ENCODE measurements at regions not wholly inside any gene's neighbourhood (a gene's known extent, or its start where the extent isn't known, plus 50 kb on each side); places are given as distances from the start of the nearest gene placed in this dataset.

- H3K9ac ChIP-seq (ENCODE audit: insufficient read depth, low read length), result no peak overlapping the region
- no peak overlapping the region for H3K4me3 ChIP-seq (replicated peaks in 1 of 4; ENCODE audit: control extremely low read depth in 1 of 4, insufficient read depth in 1 of 4, low read depth in 3 of 4, low read length in 4 of 4)
- no peaks in the 10 kb centered on the region for H3K27me3 ChIP-seq (ENCODE audit: control insufficient read depth, insufficient read depth, low read length)
- no peaks in the 10 kb centered on the region for H4K20me1 ChIP-seq (ENCODE audit: control insufficient read depth, extremely low read depth, insufficient read depth, low read length)
- H3K9me3 ChIP-seq (ENCODE audit: control insufficient read depth, insufficient read depth, low read depth, low read length), result no peaks in the 10 kb centered on the region
- H3K36me3 ChIP-seq (ENCODE audit: control insufficient read depth, insufficient read depth, low read length), result no peaks in the 10 kb centered on the region
- peaks cover 3% of the 10 kb centered on the region for H3K4me1 ChIP-seq (ENCODE audit: control insufficient read depth, extremely low read depth, insufficient read depth, low read length)
- no peak for TF ChIP-seq EZH2 (IDR thresholded peaks at IDR 0.05; ENCODE audit: low read length, missing control alignments)
- no peak for TF ChIP-seq CTCF (conservative IDR thresholded peaks at IDR 0.05 in 1 of 2, IDR thresholded peaks at IDR 0.05 in 1 of 2; ENCODE audit: low read depth in 1 of 2, low read length in 2 of 2)
- H2AFZ ChIP-seq (ENCODE audit: low read length), result no peak overlapping the region
- H3K27ac ChIP-seq (ENCODE audit: insufficient read depth, low read length), result no peak overlapping the region
- no peak for DNase-seq (ENCODE audit: low read depth in 2 of 2)
- H3K4me2 ChIP-seq (ENCODE audit: extremely low read depth, insufficient read depth, low read length), result no peak overlapping the region
- H3K79me2 ChIP-seq (ENCODE audit: control insufficient read depth, insufficient read depth, low read length), result no peaks in the 10 kb centered on the region
These were observed 336.9 kb downstream of the SOX9 start for GRCh38 chr17:72457712-72458111.

- Histone ChIP-seq H3K9ac (ENCODE audit: insufficient read depth, low read length) (no peak overlapping the region), H3K27me3 (ENCODE audit: control insufficient read depth, insufficient read depth, low read length) (no peaks in the 10 kb centered on the region), H3K4me2 (ENCODE audit: extremely low read depth, insufficient read depth, low read length) (no peak overlapping the region), H4K20me1 (ENCODE audit: control insufficient read depth, extremely low read depth, insufficient read depth, low read length) (no peaks in the 10 kb centered on the region), H3K4me3 (replicated peaks in 1 of 4; ENCODE audit: control extremely low read depth in 1 of 4, insufficient read depth in 1 of 4, low read depth in 3 of 4, low read length in 4 of 4) (no peak overlapping the region), H3K9me3 (ENCODE audit: control insufficient read depth, insufficient read depth, low read depth, low read length) (no peaks in the 10 kb centered on the region), H3K36me3 (ENCODE audit: control insufficient read depth, insufficient read depth, low read length) (no peaks in the 10 kb centered on the region), H2AFZ (ENCODE audit: low read length) (no peak overlapping the region), H3K27ac (ENCODE audit: insufficient read depth, low read length) (no peak overlapping the region), H3K79me2 (ENCODE audit: control insufficient read depth, insufficient read depth, low read length) (no peaks in the 10 kb centered on the region), H3K4me1 (ENCODE audit: control insufficient read depth, extremely low read depth, insufficient read depth, low read length) (peaks cover 3% of the 10 kb centered on the region)
- TF ChIP-seq CTCF (conservative IDR thresholded peaks at IDR 0.05 in 1 of 2, IDR thresholded peaks at IDR 0.05 in 1 of 2; ENCODE audit: low read depth in 1 of 2, low read length in 2 of 2) (no peak), EZH2 (IDR thresholded peaks at IDR 0.05; ENCODE audit: low read length, missing control alignments) (no peak)
- DNase-seq (ENCODE audit: low read depth in 2 of 2), result no peak
These were observed 337.5 kb downstream of the SOX9 start for GRCh38 chr17:72458301-72458700.

GRCh38 chr17:72460711-72461110, 339.9 kb downstream of the SOX9 start:
- Histone ChIP-seq H3K4me2 (ENCODE audit: extremely low read depth, insufficient read depth, low read length) (no peak overlapping the region), H3K27me3 (ENCODE audit: control insufficient read depth, insufficient read depth, low read length) (no peaks in the 10 kb centered on the region), H4K20me1 (ENCODE audit: control insufficient read depth, extremely low read depth, insufficient read depth, low read length) (no peaks in the 10 kb centered on the region), H3K9me3 (ENCODE audit: control insufficient read depth, insufficient read depth, low read depth, low read length) (no peaks in the 10 kb centered on the region), H3K27ac (ENCODE audit: insufficient read depth, low read length) (no peak overlapping the region), H3K4me3 (replicated peaks in 1 of 4; ENCODE audit: control extremely low read depth in 1 of 4, insufficient read depth in 1 of 4, low read depth in 3 of 4, low read length in 4 of 4) (no peak overlapping the region), H3K9ac (ENCODE audit: insufficient read depth, low read length) (no peak overlapping the region), H3K79me2 (ENCODE audit: control insufficient read depth, insufficient read depth, low read length) (no peaks in the 10 kb centered on the region), H3K4me1 (ENCODE audit: control insufficient read depth, extremely low read depth, insufficient read depth, low read length) (peaks cover 7% of the 10 kb centered on the region), H3K36me3 (ENCODE audit: control insufficient read depth, insufficient read depth, low read length) (no peaks in the 10 kb centered on the region), H2AFZ (ENCODE audit: low read length) (no peak overlapping the region)
- peak; percentile 23 to 73 for DNase-seq (ENCODE audit: low read depth in 2 of 2)
- no peak for TF ChIP-seq CTCF (conservative IDR thresholded peaks at IDR 0.05 in 1 of 2, IDR thresholded peaks at IDR 0.05 in 1 of 2; ENCODE audit: low read depth in 1 of 2, low read length in 2 of 2)
- no peak for TF ChIP-seq EZH2 (IDR thresholded peaks at IDR 0.05; ENCODE audit: low read length, missing control alignments)

Data from fibroblast of lung (primary cell).